ENCODE measurements at regions not wholly inside any gene's neighbourhood (a gene's known extent, or its start where the extent isn't known, plus 50 kb on each side); places are given as distances from the start of the nearest gene placed in this dataset.

DNA sequence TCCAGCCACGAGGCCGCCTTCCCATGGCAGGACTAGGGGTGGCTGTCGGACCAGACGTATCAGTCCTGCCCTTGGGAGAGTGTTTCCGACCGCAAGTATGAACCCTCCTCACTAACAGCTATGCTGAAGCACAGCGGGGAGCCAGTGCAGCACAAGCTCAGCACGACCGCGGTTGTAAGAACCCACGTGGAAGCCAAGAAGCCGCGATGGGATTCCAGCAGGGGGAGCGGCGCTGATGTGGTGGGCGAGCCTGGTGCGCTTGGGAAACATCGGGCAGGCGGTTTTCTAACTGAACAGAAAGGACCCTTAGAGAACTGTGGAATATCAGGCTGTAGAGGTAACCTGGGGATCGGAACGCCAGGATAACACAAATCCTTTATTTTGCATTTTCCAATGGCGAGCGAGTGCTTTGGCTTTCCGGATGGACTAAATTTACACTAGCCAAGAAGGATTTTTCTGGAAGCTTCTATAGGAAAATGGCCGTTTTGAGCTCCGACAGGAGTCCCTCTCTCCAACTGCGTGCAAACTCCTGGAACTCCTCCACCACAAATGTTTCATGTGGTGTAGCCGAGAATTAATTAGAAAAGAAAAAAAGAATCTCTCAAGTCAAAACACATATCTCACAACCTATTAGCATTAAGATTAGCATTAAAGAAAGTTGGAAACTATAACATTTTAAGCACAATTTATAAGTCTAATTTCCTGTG lies 132.0 kb upstream of the MYCN start:
- TF ChIP-seq, protein P1, sequence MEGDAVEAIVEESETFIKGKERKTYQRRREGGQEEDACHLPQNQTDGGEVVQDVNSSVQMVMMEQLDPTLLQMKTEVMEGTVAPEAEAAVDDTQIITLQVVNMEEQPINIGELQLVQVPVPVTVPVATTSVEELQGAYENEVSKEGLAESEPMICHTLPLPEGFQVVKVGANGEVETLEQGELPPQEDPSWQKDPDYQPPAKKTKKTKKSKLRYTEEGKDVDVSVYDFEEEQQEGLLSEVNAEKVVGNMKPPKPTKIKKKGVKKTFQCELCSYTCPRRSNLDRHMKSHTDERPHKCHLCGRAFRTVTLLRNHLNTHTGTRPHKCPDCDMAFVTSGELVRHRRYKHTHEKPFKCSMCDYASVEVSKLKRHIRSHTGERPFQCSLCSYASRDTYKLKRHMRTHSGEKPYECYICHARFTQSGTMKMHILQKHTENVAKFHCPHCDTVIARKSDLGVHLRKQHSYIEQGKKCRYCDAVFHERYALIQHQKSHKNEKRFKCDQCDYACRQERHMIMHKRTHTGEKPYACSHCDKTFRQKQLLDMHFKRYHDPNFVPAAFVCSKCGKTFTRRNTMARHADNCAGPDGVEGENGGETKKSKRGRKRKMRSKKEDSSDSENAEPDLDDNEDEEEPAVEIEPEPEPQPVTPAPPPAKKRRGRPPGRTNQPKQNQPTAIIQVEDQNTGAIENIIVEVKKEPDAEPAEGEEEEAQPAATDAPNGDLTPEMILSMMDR (IDR thresholded peaks at IDR 0.05): no peak
- no peak for TF ChIP-seq RAD21 (conservative IDR thresholded peaks at IDR 0.05 in 1 of 2, IDR thresholded peaks at IDR 0.05 in 1 of 2)
- TF ChIP-seq KDM1A (IDR thresholded peaks at IDR 0.05; ENCODE audit: low read depth): no peak
- TF ChIP-seq NFE2L2 (conservative IDR thresholded peaks at IDR 0.05; ENCODE audit: low read length): no peak
- no peak for TF ChIP-seq HOXA7 (CRISPR knock-in tag; IDR thresholded peaks at IDR 0.05)
- TF ChIP-seq RCOR1 (IDR thresholded peaks at IDR 0.05; ENCODE audit: low read depth, low read length): no peak
- TF ChIP-seq, protein P2, sequence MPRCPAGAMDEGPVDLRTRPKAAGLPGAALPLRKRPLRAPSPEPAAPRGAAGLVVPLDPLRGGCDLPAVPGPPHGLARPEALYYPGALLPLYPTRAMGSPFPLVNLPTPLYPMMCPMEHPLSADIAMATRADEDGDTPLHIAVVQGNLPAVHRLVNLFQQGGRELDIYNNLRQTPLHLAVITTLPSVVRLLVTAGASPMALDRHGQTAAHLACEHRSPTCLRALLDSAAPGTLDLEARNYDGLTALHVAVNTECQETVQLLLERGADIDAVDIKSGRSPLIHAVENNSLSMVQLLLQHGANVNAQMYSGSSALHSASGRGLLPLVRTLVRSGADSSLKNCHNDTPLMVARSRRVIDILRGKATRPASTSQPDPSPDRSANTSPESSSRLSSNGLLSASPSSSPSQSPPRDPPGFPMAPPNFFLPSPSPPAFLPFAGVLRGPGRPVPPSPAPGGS (IDR thresholded peaks at IDR 0.05): no peak
- no peak for TF ChIP-seq POLR2A (IDR thresholded peaks at IDR 0.05; ENCODE audit: low read length)

Data from A549 (cell line).